K562 (cell line): ENCODE measurements at regions not wholly inside any gene's neighbourhood (a gene's known extent, or its start where the extent isn't known, plus 50 kb on each side); places are given as distances from the start of the nearest gene placed in this dataset.

Experiments
- ATAC-seq: fragments of 200-7000 bp; cut with Tn5 transposase; 3 replicates; pipeline ENCODE4 v1.9.1; 2020; ENCODE audit warnings: moderate library complexity
- BruUV-seq: library from RNA; stranded (reverse); fragments of 400-500 nt; replicated peaks from 2 replicates; lab custom pipeline; 2021; lab: Mats Ljungman, UMichigan
- CTCF ChIA-PET: fragments of 300-600 bp; formaldehyde crosslinking; extraction: SDS; loops from one replicate; lab custom pipeline; 2021; ENCODE audit warnings: low intra/inter-chr PET ratio; lab: Yijun Ruan, JAX
- POLR2A ChIA-PET: fragments of 300-600, 350-650 bp; sonication (Branson Sonifier 250); formaldehyde crosslinking; extraction: SDS; loops from one replicate; lab custom pipeline; 2021; ENCODE audit warnings: antibody characterized with exemption, inconsistent platforms; lab: Yijun Ruan, JAX
- DNase-seq, 4 experiments: peaks; one replicate each; pipeline versions ENCODE4 v3.0.0 to v3.0.0-alpha.2; 2011 to 2018; ENCODE audit warnings: low spot score in 3 of 4, mixed read lengths in 3 of 4; ENCODE audit errors: extremely low read depth in 1 of 4
- FAIRE-seq: peaks from 2 replicates; lab custom pipeline; 2011; peaks lifted over from hg19 to GRCh38; lab: Jason Lieb, UNC
- H2AFZ ChIP-seq: 2 replicates; pipeline ENCODE4 v1.6.0; 2011; ENCODE audit warnings: low read depth, low read length, control low read depth, inconsistent platforms
- H3K27ac ChIP-seq: fragments of 200-600 bp; 3 replicates; pipeline ENCODE4 v1.8.0; 2011; ENCODE audit warnings: low read depth, mild to moderate bottlenecking, control low read depth, inconsistent platforms, low read length, moderate library complexity, mixed read lengths; ENCODE audit errors: extremely low read depth
- H3K27me3 ChIP-seq, 2 experiments: fragments of 300-600 bp in 1 of 2; 2 replicates in 1 of 2; 3 replicates in 1 of 2; pipeline versions ENCODE4 v1.6.0 to v1.8.0; 2011; ENCODE audit warnings: inconsistent platforms in 2 of 2, low read length in 2 of 2, mild to moderate bottlenecking in 1 of 2, mixed read lengths in 1 of 2, moderate library complexity in 1 of 2; ENCODE audit not compliant: control insufficient read depth in 2 of 2, insufficient read depth in 2 of 2
- H3K36me3 ChIP-seq: fragments of 300-600 bp; 3 replicates; pipeline ENCODE4 v1.8.0; 2011; ENCODE audit warnings: mild to moderate bottlenecking, low read length, inconsistent platforms; ENCODE audit not compliant: control insufficient read depth, insufficient read depth
- H3K4me1 ChIP-seq, 2 experiments: fragments of 200-600 bp in 1 of 2; replicated peaks in 1 of 2; 2 replicates in 1 of 2; 3 replicates in 1 of 2; pipeline versions ENCODE4 v1.5.1 to v1.8.0; 2011; ENCODE audit warnings: inconsistent platforms in 2 of 2, low read length in 2 of 2, mild to moderate bottlenecking in 1 of 2, mixed read lengths in 1 of 2, moderate library complexity in 1 of 2; ENCODE audit not compliant: control insufficient read depth in 2 of 2, insufficient read depth in 2 of 2
- H3K4me2 ChIP-seq: 2 replicates; pipeline ENCODE4 v1.6.1; 2011; ENCODE audit warnings: low read length, control low read depth, inconsistent platforms, mixed read lengths; ENCODE audit not compliant: insufficient read depth
- H3K4me3 ChIP-seq: fragments of 200-600 bp; sonication (generic), shearing (Covaris generic); 2 replicates; pipeline ENCODE4 v1.5.1; 2016; ENCODE audit warnings: control low read depth, inconsistent platforms
- H3K79me2 ChIP-seq: fragments of 200-600 bp; 3 replicates; pipeline ENCODE4 v1.8.0; 2011; ENCODE audit warnings: low read length, inconsistent platforms; ENCODE audit not compliant: control insufficient read depth, insufficient read depth
- H3K9ac ChIP-seq, 2 experiments: 2 replicates each; pipeline versions ENCODE4 v1.6.0 to v1.6.1; 2011; ENCODE audit warnings: low read depth in 2 of 2, low read length in 2 of 2, control low read depth in 1 of 2, inconsistent platforms in 1 of 2, mild to moderate bottlenecking in 1 of 2, mixed read lengths in 1 of 2; ENCODE audit not compliant: insufficient read depth in 1 of 2
- H3K9me1 ChIP-seq: one replicate; pipeline ENCODE4 v1.6.0; 2011; ENCODE audit warnings: inconsistent platforms, mild to moderate bottlenecking, low read length, moderate library complexity; ENCODE audit not compliant: control insufficient read depth, insufficient read depth
- H3K9me3 ChIP-seq: replicated peaks from 2 replicates; pipeline ENCODE4 v1.5.1; 2011; ENCODE audit warnings: low read depth, low read length, inconsistent platforms; ENCODE audit not compliant: control insufficient read depth, insufficient read depth
- H4K20me1 ChIP-seq: replicated peaks from 2 replicates; pipeline ENCODE4 v1.6.1; 2011; ENCODE audit warnings: low read length, inconsistent platforms, mixed read lengths; ENCODE audit not compliant: control insufficient read depth, insufficient read depth
- BHLHE40 ChIP-seq: IDR thresholded peaks from 2 replicates; pipeline ENCODE4 v1.6.1; 2011; ENCODE audit warnings: low read length, improper control_type of control experiment
- DIDO1 ChIP-seq: fragments of 450-650 bp; IDR thresholded peaks from 2 replicates; pipeline ENCODE4 v1.6.1; 2016; ENCODE audit warnings: low read depth, missing biosample characterization, missing genetic modification characterization
- ETV5 ChIP-seq: sonication (generic); formaldehyde crosslinking; IDR thresholded peaks from 2 replicates; pipeline ENCODE4 v1.4.0; 2020; ENCODE audit warnings: low read depth, mild to moderate bottlenecking, missing genetic modification reagents
- L3MBTL2 ChIP-seq: fragments of 450-650 bp; IDR thresholded peaks from 2 replicates; pipeline ENCODE4 v1.6.1; 2016; ENCODE audit warnings: mild to moderate bottlenecking, moderate library complexity
- NCOA6 ChIP-seq: fragments of 450-650 bp; IDR thresholded peaks from 2 replicates; pipeline ENCODE4 v1.6.1; 2017; ENCODE audit warnings: mild to moderate bottlenecking
- NEUROD1 ChIP-seq: fragments of 150-350 bp; IDR thresholded peaks from 2 replicates; pipeline ENCODE4 v1.6.1; 2014; ENCODE audit warnings: borderline replicate concordance, low read length, low read depth; ENCODE audit not compliant: partially characterized antibody
- XRCC3 ChIP-seq: fragments of 450-650 bp; IDR thresholded peaks from 2 replicates; pipeline ENCODE4 v1.6.1; 2017; ENCODE audit warnings: mild to moderate bottlenecking, moderate library complexity
- ZBTB7A ChIP-seq: IDR thresholded peaks from 2 replicates; pipeline ENCODE4 v1.6.1; 2011; ENCODE audit warnings: low read depth, mild to moderate bottlenecking, low read length, moderate library complexity, borderline replicate concordance; ENCODE audit not compliant: control insufficient read depth
- ZKSCAN3 ChIP-seq: fragments of 250-450 bp; sonication (Bioruptor Pico); IDR thresholded peaks from 2 replicates; pipeline ENCODE4 v1.4.0; 2020
- WGBS: fragments of 100-300 bp; shearing (Covaris generic); methylation state at CpG from one replicate; pipeline ENCODE4 v1.1.6; 2016; ENCODE audit warnings: low coverage, mixed read lengths; ENCODE audit not compliant: insufficient coverage; ENCODE audit errors: missing lambda C conversion rate; 5-methylcytosine and 5-hydroxymethylcytosine counted together
- in situ Hi-C: fragments of 300-500 bp; cut with MboI; formaldehyde crosslinking; loops from 4 replicates; pipeline ENCODE4 v1.15.0; 2018; ENCODE audit warnings: inconsistent platforms, mixed read lengths
- intact Hi-C: fragments of 100-400 bp; cut with micrococcal nuclease; formaldehyde crosslinking; loops from 2 replicates; pipeline ENCODE4 v1.14.2; 2022
- TF ChIP-seq, protein P1 (sequence below), 2 experiments: fragments of 450-650 bp; IDR thresholded peaks; 2 replicates each; pipeline ENCODE4 v1.6.1; 2016; ENCODE audit warnings: mild to moderate bottlenecking in 2 of 2, borderline replicate concordance in 1 of 2, low read depth in 1 of 2, moderate library complexity in 1 of 2
- TF ChIP-seq, protein P2 (sequence below): fragments of 450-650 bp; formaldehyde crosslinking; IDR thresholded peaks from 2 replicates; pipeline ENCODE4 v1.4.0; 2020; ENCODE audit warnings: mild to moderate bottlenecking, moderate library complexity

DNA sequence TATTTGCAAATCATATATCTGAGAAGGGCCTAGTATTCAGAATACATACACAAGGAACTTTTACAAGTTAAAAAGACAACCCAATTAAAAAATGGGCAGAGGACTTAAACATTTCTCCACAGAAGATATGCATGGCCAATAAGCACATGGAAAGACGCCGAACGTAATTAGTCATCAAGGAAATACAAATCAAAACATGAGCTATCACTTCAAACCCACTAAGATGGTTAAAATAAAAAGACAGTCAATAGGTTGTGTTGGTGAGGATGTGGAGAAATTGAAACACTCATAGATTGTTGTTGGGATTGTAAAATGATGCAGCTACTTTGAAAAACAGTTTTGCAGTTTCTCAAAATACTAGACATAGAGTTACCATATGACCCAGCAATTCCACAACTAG is 61.2 kb upstream of the NEO1 start:
- in situ Hi-C loops, result no loop called here
- DNase-seq, result no peak
- no peak for ATAC-seq
- Histone ChIP-seq H3K36me3 (no peaks in the 10 kb centered on the region), H3K27ac (no peak overlapping the region), H3K79me2 (no peaks in the 10 kb centered on the region), H3K4me1 (no peaks in the 10 kb centered on the region), H4K20me1 (no peaks in the 10 kb centered on the region), H3K4me2 (no peak overlapping the region), H3K9me3 (no peaks in the 10 kb centered on the region), H3K9ac (no peak overlapping the region), H2AFZ (no peak overlapping the region), H3K4me3 (no peak overlapping the region), H3K27me3 (peaks cover 13 to 14% of the 10 kb centered on the region in 2 experiments; a peak in 3 of 5 replicates), H3K9me1 (no peaks in the 10 kb centered on the region)
- intact Hi-C loops, result no loop called here
- FAIRE-seq, result no peak
- 2% methylated on average over 3 of the region's 3 CpGs for WGBS
- BruUV-seq, result no TSS peak
- ChIA-PET POLR2A (no interaction called here), CTCF (no interaction called here)
- TF ChIP-seq ETV5 (CRISPR knock-in tag) (no peak), ZKSCAN3 (no peak), ZBTB7A (no peak), BHLHE40 (no peak), NCOA6 (no peak), DIDO1 (no peak), XRCC3 (no peak), L3MBTL2 (no peak), NEUROD1 (no peak)
- TF ChIP-seq, protein P1, sequence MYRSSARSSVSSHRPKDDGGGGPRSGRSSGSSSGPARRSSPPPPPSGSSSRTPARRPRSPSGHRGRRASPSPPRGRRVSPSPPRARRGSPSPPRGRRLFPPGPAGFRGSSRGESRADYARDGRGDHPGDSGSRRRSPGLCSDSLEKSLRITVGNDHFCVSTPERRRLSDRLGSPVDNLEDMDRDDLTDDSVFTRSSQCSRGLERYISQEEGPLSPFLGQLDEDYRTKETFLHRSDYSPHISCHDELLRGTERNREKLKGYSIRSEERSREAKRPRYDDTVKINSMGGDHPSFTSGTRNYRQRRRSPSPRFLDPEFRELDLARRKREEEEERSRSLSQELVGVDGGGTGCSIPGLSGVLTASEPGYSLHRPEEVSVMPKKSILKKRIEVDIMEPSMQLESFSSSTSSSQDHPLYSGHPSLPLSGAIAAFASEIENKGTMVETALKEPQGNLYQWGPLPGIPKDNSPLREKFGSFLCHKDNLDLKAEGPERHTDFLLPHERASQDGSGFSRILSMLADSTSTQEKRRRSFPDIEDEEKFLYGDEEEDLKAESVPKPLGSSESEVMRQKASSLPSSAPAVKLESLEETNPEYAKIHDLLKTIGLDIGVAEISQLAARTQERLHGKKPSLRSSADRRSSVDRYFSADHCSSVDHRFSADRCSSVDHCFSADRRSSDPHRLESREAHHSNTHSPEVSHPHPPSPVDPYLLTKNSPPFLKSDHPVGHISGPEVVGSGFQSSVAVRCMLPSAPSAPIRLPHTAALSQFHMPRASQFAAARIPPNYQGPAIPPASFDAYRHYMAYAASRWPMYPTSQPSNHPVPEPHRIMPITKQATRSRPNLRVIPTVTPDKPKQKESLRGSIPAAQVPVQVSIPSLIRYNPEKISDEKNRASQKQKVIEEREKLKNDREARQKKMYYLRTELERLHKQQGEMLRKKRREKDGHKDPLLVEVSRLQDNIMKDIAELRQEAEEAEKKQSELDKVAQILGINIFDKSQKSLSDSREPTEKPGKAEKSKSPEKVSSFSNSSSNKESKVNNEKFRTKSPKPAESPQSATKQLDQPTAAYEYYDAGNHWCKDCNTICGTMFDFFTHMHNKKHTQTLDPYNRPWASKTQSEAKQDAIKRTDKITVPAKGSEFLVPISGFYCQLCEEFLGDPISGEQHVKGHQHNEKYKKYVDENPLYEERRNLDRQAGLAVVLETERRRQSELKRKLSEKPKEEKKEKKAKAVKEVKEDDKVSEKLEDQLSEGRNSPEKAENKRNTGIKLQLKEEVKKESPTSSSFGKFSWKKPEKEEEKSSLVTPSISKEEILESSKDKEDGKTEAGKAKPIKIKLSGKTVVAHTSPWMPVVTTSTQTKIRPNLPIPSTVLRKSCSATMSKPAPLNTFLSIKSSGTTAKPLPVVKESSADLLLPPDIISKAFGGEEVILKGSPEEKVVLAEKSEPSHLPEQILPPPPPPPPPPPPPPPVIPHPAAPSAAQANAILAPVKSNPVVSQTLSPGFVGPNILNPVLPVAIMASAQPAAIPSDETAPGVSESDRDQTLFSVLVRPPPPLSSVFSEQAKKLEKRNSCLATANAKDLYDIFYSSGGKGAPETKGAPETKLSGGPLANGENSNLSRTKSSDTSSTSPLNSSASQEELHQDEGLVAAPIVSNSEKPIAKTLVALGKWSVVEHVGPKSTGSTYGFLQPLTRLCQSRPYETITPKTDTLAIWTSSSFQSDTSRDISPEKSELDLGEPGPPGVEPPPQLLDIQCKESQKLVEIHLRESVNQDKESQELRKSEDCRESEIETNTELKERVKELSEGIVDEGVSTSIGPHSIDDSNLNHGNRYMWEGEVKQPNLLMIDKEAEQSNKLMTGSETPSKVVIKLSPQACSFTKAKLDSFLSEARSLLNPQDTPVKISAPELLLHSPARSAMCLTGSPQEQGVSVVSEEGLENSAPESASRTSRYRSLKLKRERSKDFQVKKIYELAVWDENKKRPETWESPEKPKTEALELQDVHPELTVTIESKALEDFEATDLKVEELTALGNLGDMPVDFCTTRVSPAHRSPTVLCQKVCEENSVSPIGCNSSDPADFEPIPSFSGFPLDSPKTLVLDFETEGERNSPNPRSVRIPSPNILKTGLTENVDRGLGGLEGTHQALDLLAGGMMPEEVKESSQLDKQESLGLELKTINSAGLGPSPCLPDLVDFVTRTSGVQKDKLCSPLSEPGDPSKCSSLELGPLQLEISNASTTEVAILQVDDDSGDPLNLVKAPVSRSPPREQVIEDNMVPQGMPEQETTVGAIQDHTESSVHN (IDR thresholded peaks at IDR 0.05; ENCODE audit: borderline replicate concordance in 1 of 2, low read depth in 1 of 2), result no peak
- TF ChIP-seq, protein P2, sequence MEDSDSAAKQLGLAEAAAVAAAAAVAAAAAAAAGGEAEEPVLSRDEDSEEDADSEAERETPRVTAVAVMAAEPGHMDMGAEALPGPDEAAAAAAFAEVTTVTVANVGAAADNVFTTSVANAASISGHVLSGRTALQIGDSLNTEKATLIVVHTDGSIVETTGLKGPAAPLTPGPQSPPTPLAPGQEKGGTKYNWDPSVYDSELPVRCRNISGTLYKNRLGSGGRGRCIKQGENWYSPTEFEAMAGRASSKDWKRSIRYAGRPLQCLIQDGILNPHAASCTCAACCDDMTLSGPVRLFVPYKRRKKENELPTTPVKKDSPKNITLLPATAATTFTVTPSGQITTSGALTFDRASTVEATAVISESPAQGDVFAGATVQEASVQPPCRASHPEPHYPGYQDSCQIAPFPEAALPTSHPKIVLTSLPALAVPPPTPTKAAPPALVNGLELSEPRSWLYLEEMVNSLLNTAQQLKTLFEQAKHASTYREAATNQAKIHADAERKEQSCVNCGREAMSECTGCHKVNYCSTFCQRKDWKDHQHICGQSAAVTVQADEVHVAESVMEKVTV (CRISPR knock-in tag), result no peak
